Hepatocyte (in vitro differentiated cells): ENCODE measurements at regions not wholly inside any gene's neighbourhood (a gene's known extent, or its start where the extent isn't known, plus 50 kb on each side); places are given as distances from the start of the nearest gene placed in this dataset.
A peak's percentile ranks its signal among the peaks of the same experiment; 100 is the strongest.

Experiments
- DNase-seq: peaks from one replicate; pipeline ENCODE4 v3.0.0-alpha.2; 2016; ENCODE audit warnings: low spot score
- H2AFZ ChIP-seq: fragments of 200-600 bp; sonication (generic); 2 replicates; pipeline ENCODE4 v1.6.0; 2016; ENCODE audit warnings: antibody characterized with exemption, mild to moderate bottlenecking
- H3K27ac ChIP-seq: fragments of 200-600 bp; sonication (generic); 2 replicates; pipeline ENCODE4 v1.5.1; 2016; ENCODE audit warnings: mild to moderate bottlenecking
- H3K27me3 ChIP-seq: fragments of 200-600 bp; sonication (generic); 2 replicates; pipeline ENCODE4 v1.6.1; 2016
- H3K36me3 ChIP-seq: fragments of 200-600 bp; sonication (generic); replicated peaks from 2 replicates; pipeline ENCODE4 v1.5.1; 2016; ENCODE audit warnings: low read depth; ENCODE audit not compliant: insufficient read depth
- H3K4me1 ChIP-seq: fragments of 200-600 bp; sonication (generic); 2 replicates; pipeline ENCODE4 v1.5.1; 2016; ENCODE audit warnings: mild to moderate bottlenecking, moderate library complexity; ENCODE audit not compliant: insufficient read depth
- H3K4me2 ChIP-seq: fragments of 200-600 bp; sonication (generic); 2 replicates; pipeline ENCODE4 v1.6.0; 2016
- H3K4me3 ChIP-seq: fragments of 200-600 bp; sonication (generic); 2 replicates; pipeline ENCODE4 v1.5.1; 2016; ENCODE audit warnings: mild to moderate bottlenecking
- H3K79me2 ChIP-seq: fragments of 200-600 bp; sonication (generic); 2 replicates; pipeline ENCODE4 v1.6.0; 2017; ENCODE audit warnings: mild to moderate bottlenecking
- H3K9me2 ChIP-seq: fragments of 200-600 bp; sonication (generic); replicated peaks from 2 replicates; pipeline ENCODE4 v1.6.0; 2017; ENCODE audit warnings: mild to moderate bottlenecking; ENCODE audit not compliant: insufficient read depth
- H3K9me3 ChIP-seq: fragments of 200-600 bp; sonication (generic); 2 replicates; pipeline ENCODE4 v1.5.1; 2016; ENCODE audit warnings: low read depth, mild to moderate bottlenecking
- H4K20me1 ChIP-seq: fragments of 200-600 bp; sonication (generic); 2 replicates; pipeline ENCODE4 v1.6.0; 2016; ENCODE audit warnings: mild to moderate bottlenecking; ENCODE audit not compliant: insufficient read depth, poor library complexity, severe bottlenecking
- EZH2 ChIP-seq: fragments of 200-600 bp; sonication (generic); IDR thresholded peaks from 2 replicates; pipeline ENCODE4 v1.6.1; 2016; ENCODE audit warnings: antibody characterized with exemption, mild to moderate bottlenecking, borderline replicate concordance
- EZH2phosphoT487 ChIP-seq: fragments of 200-600 bp; sonication (generic); IDR thresholded peaks from one replicate; pipeline ENCODE4 v1.6.1; 2018; ENCODE audit warnings: antibody characterized with exemption, mild to moderate bottlenecking, low read depth, moderate library complexity; ENCODE audit not compliant: unreplicated experiment, severe bottlenecking
- WGBS: methylation state at CpG from one replicate; pipeline ENCODE4 v1.1.6; 2016; ENCODE audit warnings: low lambda C conversion rate; ENCODE audit errors: missing lambda C conversion rate; 5-methylcytosine and 5-hydroxymethylcytosine counted together
- TF ChIP-seq, protein P1 (sequence below): fragments of 200-600 bp; sonication (generic); IDR thresholded peaks from 2 replicates; pipeline ENCODE4 v1.5.1; 2016; ENCODE audit warnings: antibody characterized with exemption, mild to moderate bottlenecking; ENCODE audit not compliant: poor library complexity

DNA sequence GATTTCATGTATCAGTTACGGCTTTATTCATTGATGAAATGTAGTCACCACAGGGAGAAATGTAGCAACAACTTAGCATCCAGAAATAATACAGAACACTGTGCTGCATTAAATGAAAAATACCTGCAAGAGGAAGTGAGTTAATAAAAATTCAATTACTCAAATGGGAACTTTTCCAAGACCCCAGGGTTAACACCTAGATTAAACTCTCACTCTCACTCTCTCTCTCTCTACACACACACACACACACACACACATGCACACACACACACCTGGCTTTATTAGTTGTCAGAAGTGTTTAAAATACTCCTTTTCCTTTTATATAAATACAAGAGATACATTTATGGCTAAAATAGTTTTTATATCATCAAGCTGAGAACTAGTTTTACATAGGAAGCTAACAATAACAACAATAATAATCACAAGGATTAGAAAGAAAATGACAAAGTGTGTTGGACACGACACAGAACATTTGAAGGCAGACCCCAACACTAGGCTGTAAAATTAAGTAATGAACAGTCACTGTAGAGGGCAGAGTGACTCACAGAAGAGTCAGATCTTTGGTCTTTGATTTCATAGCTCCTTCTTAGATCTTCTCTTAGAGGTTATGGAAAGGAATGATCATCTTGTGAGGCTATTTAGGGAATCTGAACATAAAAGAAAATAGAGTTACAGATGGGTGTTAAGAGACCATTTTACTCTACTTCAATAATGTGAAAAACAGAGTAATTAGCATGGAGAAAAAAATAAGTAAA, 1266.0 kb upstream of the ADGRL2 start:
- Histone ChIP-seq H3K27me3 (no peaks in the 10 kb centered on the region), H4K20me1 (no peaks in the 10 kb centered on the region), H3K36me3 (no peaks in the 10 kb centered on the region), H3K4me3 (no peak overlapping the region), H3K4me2 (peak overlapping the region; percentile 32), H2AFZ (peak overlapping the region; percentile 31), H3K9me3 (no peaks in the 10 kb centered on the region), H3K79me2 (no peaks in the 10 kb centered on the region), H3K9me2 (no peaks in the 10 kb centered on the region), H3K27ac (no peak overlapping the region), H3K4me1 (peaks cover 5% of the 10 kb centered on the region)
- TF ChIP-seq, protein P1, sequence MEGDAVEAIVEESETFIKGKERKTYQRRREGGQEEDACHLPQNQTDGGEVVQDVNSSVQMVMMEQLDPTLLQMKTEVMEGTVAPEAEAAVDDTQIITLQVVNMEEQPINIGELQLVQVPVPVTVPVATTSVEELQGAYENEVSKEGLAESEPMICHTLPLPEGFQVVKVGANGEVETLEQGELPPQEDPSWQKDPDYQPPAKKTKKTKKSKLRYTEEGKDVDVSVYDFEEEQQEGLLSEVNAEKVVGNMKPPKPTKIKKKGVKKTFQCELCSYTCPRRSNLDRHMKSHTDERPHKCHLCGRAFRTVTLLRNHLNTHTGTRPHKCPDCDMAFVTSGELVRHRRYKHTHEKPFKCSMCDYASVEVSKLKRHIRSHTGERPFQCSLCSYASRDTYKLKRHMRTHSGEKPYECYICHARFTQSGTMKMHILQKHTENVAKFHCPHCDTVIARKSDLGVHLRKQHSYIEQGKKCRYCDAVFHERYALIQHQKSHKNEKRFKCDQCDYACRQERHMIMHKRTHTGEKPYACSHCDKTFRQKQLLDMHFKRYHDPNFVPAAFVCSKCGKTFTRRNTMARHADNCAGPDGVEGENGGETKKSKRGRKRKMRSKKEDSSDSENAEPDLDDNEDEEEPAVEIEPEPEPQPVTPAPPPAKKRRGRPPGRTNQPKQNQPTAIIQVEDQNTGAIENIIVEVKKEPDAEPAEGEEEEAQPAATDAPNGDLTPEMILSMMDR = no peak
- TF ChIP-seq EZH2 (no peak), EZH2phosphoT487 (no peak)
- 72% methylated on average over 2 of the region's 2 CpGs for WGBS
- DNase-seq = no peak

- Histone ChIP-seq H4K20me1 (no peaks in the 10 kb centered on the region), H3K27ac (no peak overlapping the region), H3K9me3 (no peaks in the 10 kb centered on the region), H3K36me3 (no peaks in the 10 kb centered on the region), H3K27me3 (no peaks in the 10 kb centered on the region), H2AFZ (no peak overlapping the region), H3K4me1 (peaks cover 5% of the 10 kb centered on the region), H3K4me3 (no peak overlapping the region), H3K79me2 (no peaks in the 10 kb centered on the region), H3K4me2 (peak overlapping the region; percentile 17), H3K9me2 (no peaks in the 10 kb centered on the region)
- 15% methylated on average over 2 of the region's 2 CpGs for WGBS
- no peak for TF ChIP-seq EZH2
- no peak for TF ChIP-seq EZH2phosphoT487
- TF ChIP-seq, protein P1 = no peak
- DNase-seq = no peak
These were observed 1266.9 kb upstream of the ADGRL2 start for GRCh38 chr1:80533775-80534334.

DNA sequence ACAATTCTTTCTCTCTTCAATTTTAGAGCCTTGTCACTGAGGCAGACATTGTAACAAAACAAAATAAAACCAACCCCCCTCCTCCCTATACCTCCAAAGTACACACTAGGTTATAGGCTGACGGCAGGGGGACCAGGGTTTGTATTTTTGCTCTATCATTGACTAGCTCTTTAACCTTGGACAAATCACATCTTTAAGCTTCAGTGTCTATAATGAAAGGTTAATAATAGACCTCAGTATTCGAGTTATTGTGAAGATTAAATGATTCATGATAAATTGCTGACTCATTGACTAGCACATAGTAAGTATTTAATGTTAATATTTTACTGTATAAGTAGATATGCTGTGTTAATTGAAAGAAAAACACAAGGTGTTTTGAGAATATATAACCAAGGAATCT, 1267.6 kb upstream of the ADGRL2 start:
- WGBS = 65% methylated on average over 2 of the region's 2 CpGs
- H2AFZ ChIP-seq = no peak overlapping the region
- H3K9me3 ChIP-seq = no peaks in the 10 kb centered on the region
- H3K79me2 ChIP-seq = no peaks in the 10 kb centered on the region
- H4K20me1 ChIP-seq = no peaks in the 10 kb centered on the region
- H3K36me3 ChIP-seq = no peaks in the 10 kb centered on the region
- peaks cover 5% of the 10 kb centered on the region for H3K4me1 ChIP-seq
- no peaks in the 10 kb centered on the region for H3K27me3 ChIP-seq
- H3K4me3 ChIP-seq = no peak overlapping the region
- no peak for TF ChIP-seq EZH2
- no peak for TF ChIP-seq EZH2phosphoT487
- TF ChIP-seq, protein P1 = no peak
- H3K4me2 ChIP-seq = no peak overlapping the region
- H3K9me2 ChIP-seq = no peaks in the 10 kb centered on the region
- H3K27ac ChIP-seq = no peak overlapping the region
- DNase-seq = no peak
